ENCODE measurements at regions not wholly inside any gene's neighbourhood (a gene's known extent, or its start where the extent isn't known, plus 50 kb on each side); places are given as distances from the start of the nearest gene placed in this dataset.

GRCh38 chr13:47129461-47129860, 232.6 kb upstream of the HTR2A start:
- no peaks in the 10 kb centered on the region for H3K4me1 ChIP-seq (ENCODE audit: control insufficient read depth, extremely low read depth, insufficient read depth, low read length)
- no peak overlapping the region for H3K9ac ChIP-seq (replicated peaks; ENCODE audit: extremely low read depth, insufficient read depth, low read length)
- intact Hi-C loops (cut with micrococcal nuclease), result no loop called here
- no peak overlapping the region for H3K4me3 ChIP-seq (replicated peaks in 1 of 3; ENCODE audit: insufficient read depth in 1 of 3, low read depth in 1 of 3, low read length in 3 of 3)
- DNase-seq (ENCODE audit: low read depth, low spot score), result no peak
- no peak overlapping the region for H2AFZ ChIP-seq (ENCODE audit: low read depth, low read length)
- no peak for TF ChIP-seq JUN (IDR thresholded peaks at IDR 0.05; ENCODE audit: borderline replicate concordance, insufficient read depth, insufficient read length, low read depth)
- no peak for TF ChIP-seq CTCF (IDR thresholded peaks at IDR 0.05; ENCODE audit: extremely low read depth in 1 of 2, insufficient read depth in 1 of 2, low read depth in 1 of 2, low read length in 2 of 2)
- no peak for TF ChIP-seq MAX (IDR thresholded peaks at IDR 0.05; ENCODE audit: insufficient read depth, insufficient read length)
- TF ChIP-seq MYC (IDR thresholded peaks at IDR 0.05; ENCODE audit: low read depth, low read length), result no peak
- no peak for TF ChIP-seq EZH2 (IDR thresholded peaks at IDR 0.05; ENCODE audit: borderline replicate concordance, low read depth, low read length, severe bottlenecking)
- TF ChIP-seq FOS (IDR thresholded peaks at IDR 0.05; ENCODE audit: borderline replicate concordance, insufficient read depth, low read length), result no peak
- TF ChIP-seq GATA2 (IDR thresholded peaks at IDR 0.05; ENCODE audit: insufficient read depth, insufficient read length, low read depth, low read length), result no peak
- TF ChIP-seq POLR2AphosphoS5 (IDR thresholded peaks at IDR 0.05; ENCODE audit: insufficient read depth, low read depth, low read length), result no peak
- no peak for TF ChIP-seq POLR2A (IDR thresholded peaks at IDR 0.05; ENCODE audit: low read depth, low read length)
- no peaks in the 10 kb centered on the region for H3K79me2 ChIP-seq (ENCODE audit: control insufficient read depth, insufficient read depth, low read length)
- H3K9me1 ChIP-seq (replicated peaks; ENCODE audit: control insufficient read depth, extremely low read depth, insufficient read depth, low read length), result no peaks in the 10 kb centered on the region
- H4K20me1 ChIP-seq (replicated peaks; ENCODE audit: control insufficient read depth, extremely low read depth, insufficient read depth, low read length), result no peaks in the 10 kb centered on the region
- no peak overlapping the region for H3K4me2 ChIP-seq (ENCODE audit: insufficient read depth, low read length)
- no TSS peak for BruUV-seq (replicated peaks)
- ChIA-PET CTCF (no interaction called here), POLR2A (no interaction called here)
- peaks cover 8% of the 10 kb centered on the region for H3K9me3 ChIP-seq (replicated peaks; ENCODE audit: control insufficient read depth, insufficient read depth, low read length)
- H3K36me3 ChIP-seq (ENCODE audit: control insufficient read depth in 2 of 2, extremely low read depth in 1 of 2, insufficient read depth in 2 of 2, low read length in 2 of 2), result no peaks in the 10 kb centered on the region
- no peak for FAIRE-seq
- dilution Hi-C loops (cut with MboI; ENCODE audit: extremely low pct_ligation_motif_present, low sequenced_read_pairs), result no loop called here
- no peaks in the 10 kb centered on the region for H3K27me3 ChIP-seq (ENCODE audit: control insufficient read depth in 2 of 2, insufficient read depth in 2 of 2, low read length in 2 of 2)
- H3K27ac ChIP-seq (ENCODE audit: insufficient read depth, low read depth, low read length), result no peak overlapping the region
